Breast epithelium (tissue), 3 donors: ENCODE measurements at regions not wholly inside any gene's neighbourhood (a gene's known extent, or its start where the extent isn't known, plus 50 kb on each side); places are given as distances from the start of the nearest gene placed in this dataset.

Experiments
- POLR2A ChIP-seq: fragments of 450-650 bp; IDR thresholded peaks from one replicate; pipeline ENCODE4 v1.6.1; 2016; ENCODE audit warnings: antibody characterized with exemption, mild to moderate bottlenecking, moderate library complexity
- TF ChIP-seq, protein P1 (sequence below), 3 donors: fragments of 450-650 bp; IDR thresholded peaks; one replicate each; pipeline ENCODE4 v1.5.1; 2016 to 2017; ENCODE audit warnings: antibody characterized with exemption in 3 of 3, mild to moderate bottlenecking in 3 of 3, moderate library complexity in 3 of 3

- TF ChIP-seq, protein P1, sequence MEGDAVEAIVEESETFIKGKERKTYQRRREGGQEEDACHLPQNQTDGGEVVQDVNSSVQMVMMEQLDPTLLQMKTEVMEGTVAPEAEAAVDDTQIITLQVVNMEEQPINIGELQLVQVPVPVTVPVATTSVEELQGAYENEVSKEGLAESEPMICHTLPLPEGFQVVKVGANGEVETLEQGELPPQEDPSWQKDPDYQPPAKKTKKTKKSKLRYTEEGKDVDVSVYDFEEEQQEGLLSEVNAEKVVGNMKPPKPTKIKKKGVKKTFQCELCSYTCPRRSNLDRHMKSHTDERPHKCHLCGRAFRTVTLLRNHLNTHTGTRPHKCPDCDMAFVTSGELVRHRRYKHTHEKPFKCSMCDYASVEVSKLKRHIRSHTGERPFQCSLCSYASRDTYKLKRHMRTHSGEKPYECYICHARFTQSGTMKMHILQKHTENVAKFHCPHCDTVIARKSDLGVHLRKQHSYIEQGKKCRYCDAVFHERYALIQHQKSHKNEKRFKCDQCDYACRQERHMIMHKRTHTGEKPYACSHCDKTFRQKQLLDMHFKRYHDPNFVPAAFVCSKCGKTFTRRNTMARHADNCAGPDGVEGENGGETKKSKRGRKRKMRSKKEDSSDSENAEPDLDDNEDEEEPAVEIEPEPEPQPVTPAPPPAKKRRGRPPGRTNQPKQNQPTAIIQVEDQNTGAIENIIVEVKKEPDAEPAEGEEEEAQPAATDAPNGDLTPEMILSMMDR (IDR thresholded peaks at IDR 0.05), result no peak
- TF ChIP-seq POLR2A, result no peak
These were observed 391.6 kb upstream of the FKBP1C start for GRCh38 chr6:62819640-62820039.
